SJCRH30 (cell line): ENCODE measurements at regions not wholly inside any gene's neighbourhood (a gene's known extent, or its start where the extent isn't known, plus 50 kb on each side); places are given as distances from the start of the nearest gene placed in this dataset.
A peak's percentile ranks its signal among the peaks of the same experiment; 100 is the strongest.

ENCODE experiments used
- DNase-seq, 2 experiments: peaks; one replicate each; pipeline ENCODE4 v3.0.0-alpha.2; 2015 to 2020
- H3K27ac ChIP-seq: fragments of 250-450 bp; sonication (Bioruptor Pico); 2 replicates; pipeline ENCODE4 v1.5.1; 2020; ENCODE audit warnings: mild to moderate bottlenecking, moderate library complexity
- H3K27me3 ChIP-seq: fragments of 250-450 bp; sonication (Bioruptor Pico); 2 replicates; pipeline ENCODE4 v1.5.1; 2020; ENCODE audit warnings: mild to moderate bottlenecking, moderate library complexity
- H3K36me3 ChIP-seq: fragments of 250-450 bp; sonication (Bioruptor Pico); 2 replicates; pipeline ENCODE4 v1.5.1; 2020; ENCODE audit warnings: mild to moderate bottlenecking, moderate library complexity
- H3K4me1 ChIP-seq: fragments of 250-450 bp; sonication (Bioruptor Pico); 2 replicates; pipeline ENCODE4 v1.5.1; 2020; ENCODE audit warnings: mild to moderate bottlenecking, moderate library complexity
- H3K4me3 ChIP-seq: fragments of 250-450 bp; sonication (Bioruptor Pico); 2 replicates; pipeline ENCODE4 v1.5.1; 2020; ENCODE audit warnings: mild to moderate bottlenecking, moderate library complexity
- H3K9me3 ChIP-seq: fragments of 250-450 bp; sonication (Bioruptor Pico); replicated peaks from 2 replicates; pipeline ENCODE4 v1.5.1; 2020; ENCODE audit warnings: mild to moderate bottlenecking, moderate library complexity

DNA sequence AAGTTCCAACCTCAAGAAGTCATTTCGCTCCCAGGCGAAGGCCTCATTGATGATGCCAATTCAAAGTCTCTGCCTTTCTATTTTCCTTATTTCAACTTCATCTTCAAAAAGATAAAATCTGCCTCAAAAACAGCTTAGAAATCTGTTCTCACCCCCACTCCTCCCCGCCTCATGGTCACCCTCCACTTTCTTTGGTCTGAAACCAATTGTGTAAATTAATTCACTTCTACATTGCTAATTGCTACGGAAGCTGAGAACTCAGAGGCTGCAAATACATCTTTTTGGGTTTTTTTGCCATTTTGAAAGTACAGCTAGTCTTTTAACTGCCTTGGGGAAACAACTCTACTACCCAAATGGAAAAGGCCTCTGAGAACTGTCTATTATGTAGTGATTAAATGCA is 350.0 kb upstream of the SLC24A2 start:
- DNase-seq: no peak
- H3K4me1 ChIP-seq: no peaks in the 10 kb centered on the region; the same call in 1 of the 2 replicates
- H3K27me3 ChIP-seq: no peaks in the 10 kb centered on the region
- no peaks in the 10 kb centered on the region for H3K9me3 ChIP-seq
- H3K36me3 ChIP-seq: no peaks in the 10 kb centered on the region
- H3K4me3 ChIP-seq: no peak overlapping the region
- H3K27ac ChIP-seq: no peak overlapping the region

GRCh38 chr9:20138116-20138515 is 349.3 kb upstream of the SLC24A2 start:
- no peak for DNase-seq
- H3K27me3 ChIP-seq: no peaks in the 10 kb centered on the region
- H3K4me1 ChIP-seq: no peaks in the 10 kb centered on the region; the same call in 1 of the 2 replicates

DNA sequence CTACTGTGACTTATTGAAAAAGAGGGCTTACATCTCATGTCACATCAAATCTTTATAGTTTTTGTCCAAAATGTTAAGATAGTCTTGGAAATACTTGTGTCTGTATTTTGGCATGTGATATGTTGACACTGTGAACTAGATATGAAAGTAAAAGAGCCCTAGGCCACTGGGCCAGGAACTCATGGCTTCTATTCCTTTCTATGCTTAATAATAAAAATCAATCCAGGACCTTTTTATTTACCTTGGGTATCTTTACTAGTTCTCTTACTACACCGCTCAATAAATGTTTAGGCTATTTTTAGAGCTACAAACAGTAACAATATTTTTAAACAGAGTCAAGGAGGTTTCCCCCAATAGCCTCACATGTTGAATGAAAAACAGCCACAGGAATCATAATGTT is 348.6 kb upstream of the SLC24A2 start:
- H3K4me1 ChIP-seq: no peaks in the 10 kb centered on the region; the same call in 1 of the 2 replicates
- no peaks in the 10 kb centered on the region for H3K9me3 ChIP-seq
- H3K4me3 ChIP-seq: no peak overlapping the region
- H3K27me3 ChIP-seq: no peaks in the 10 kb centered on the region
- H3K27ac ChIP-seq: no peak overlapping the region
- no peak for DNase-seq
- H3K36me3 ChIP-seq: no peaks in the 10 kb centered on the region

More at GRCh38 chr9:20138116-20138515, 349.3 kb upstream of the SLC24A2 start:
- no peaks in the 10 kb centered on the region for H3K36me3 ChIP-seq
- H3K4me3 ChIP-seq: no peak overlapping the region
- H3K9me3 ChIP-seq: no peaks in the 10 kb centered on the region
- H3K27ac ChIP-seq: no peak overlapping the region

DNA sequence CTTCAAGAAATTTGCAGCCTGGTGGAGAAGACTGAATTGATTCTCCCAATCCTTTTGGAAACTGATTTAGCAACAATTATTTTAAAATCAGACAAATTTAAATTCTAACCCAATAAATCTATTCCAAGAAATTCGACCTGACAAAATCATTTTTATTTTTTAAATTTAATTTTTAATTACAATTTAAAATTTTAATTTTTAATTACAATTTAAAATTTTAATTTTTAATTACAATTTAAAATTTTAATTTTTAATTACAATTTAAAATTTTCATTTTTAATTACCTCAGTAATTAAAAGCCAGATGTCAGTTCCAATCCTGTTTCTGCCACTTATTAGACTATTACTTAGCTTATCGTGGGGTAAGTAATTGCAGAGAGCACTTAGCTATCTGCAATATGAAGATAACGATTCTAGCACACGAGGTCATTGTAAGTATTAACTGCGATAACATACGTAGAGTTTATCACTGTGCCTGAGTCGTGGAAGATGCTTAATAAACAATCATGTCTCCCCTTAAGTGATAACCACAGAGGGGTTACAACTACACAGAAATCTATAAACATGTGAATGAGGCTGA is 346.4 kb upstream of the SLC24A2 start:
- Histone ChIP-seq H3K36me3 (no peaks in the 10 kb centered on the region), H3K27ac (no peak overlapping the region), H3K27me3 (no peaks in the 10 kb centered on the region), H3K9me3 (no peaks in the 10 kb centered on the region), H3K4me3 (no peak overlapping the region), H3K4me1 (no peaks in the 10 kb centered on the region)
- DNase-seq: no peak

GRCh38 chr9:20125727-20126126 is 336.9 kb upstream of the SLC24A2 start:
- peak in 1 of 2 experiments; percentile 2 for DNase-seq
- Histone ChIP-seq H3K27me3 (no peaks in the 10 kb centered on the region), H3K4me3 (no peak overlapping the region), H3K9me3 (no peaks in the 10 kb centered on the region), H3K4me1 (no peaks in the 10 kb centered on the region), H3K27ac (no peak overlapping the region), H3K36me3 (no peaks in the 10 kb centered on the region)

GRCh38 chr9:20119566-20119965 is 330.7 kb upstream of the SLC24A2 start:
- no peaks in the 10 kb centered on the region for H3K27me3 ChIP-seq
- H3K36me3 ChIP-seq: no peaks in the 10 kb centered on the region
- H3K27ac ChIP-seq: no peak overlapping the region
- no peaks in the 10 kb centered on the region for H3K4me1 ChIP-seq
- no peak for DNase-seq
- H3K9me3 ChIP-seq: no peaks in the 10 kb centered on the region
- no peak overlapping the region for H3K4me3 ChIP-seq

DNA sequence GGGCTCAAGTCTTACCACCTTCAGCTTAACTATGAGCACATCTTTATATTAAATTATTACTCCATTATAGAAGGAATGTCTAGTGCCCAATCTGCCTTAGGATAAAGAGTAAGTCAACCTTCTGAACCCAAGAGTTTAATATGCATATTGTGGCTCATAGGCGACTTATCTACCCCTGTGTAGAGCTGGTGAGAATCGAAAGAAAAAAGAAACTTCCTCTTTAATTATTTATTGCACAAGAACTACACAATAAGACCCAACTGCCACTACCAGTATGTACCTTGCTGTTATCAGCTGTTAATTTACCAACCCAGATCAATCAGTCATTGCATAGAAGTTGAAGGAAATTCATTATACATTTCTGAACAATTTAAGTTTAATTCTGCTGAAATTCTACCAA is 329.1 kb upstream of the SLC24A2 start:
- Histone ChIP-seq H3K4me1 (no peaks in the 10 kb centered on the region), H3K4me3 (no peak overlapping the region), H3K36me3 (no peaks in the 10 kb centered on the region), H3K27me3 (no peaks in the 10 kb centered on the region), H3K9me3 (no peaks in the 10 kb centered on the region), H3K27ac (no peak overlapping the region)
- no peak for DNase-seq

GRCh38 chr9:20117482-20117881 is 328.6 kb upstream of the SLC24A2 start:
- H3K4me1 ChIP-seq: no peaks in the 10 kb centered on the region
- no peaks in the 10 kb centered on the region for H3K9me3 ChIP-seq
- DNase-seq: no peak
- H3K27me3 ChIP-seq: no peaks in the 10 kb centered on the region
- no peaks in the 10 kb centered on the region for H3K36me3 ChIP-seq
- no peak overlapping the region for H3K4me3 ChIP-seq
- no peak overlapping the region for H3K27ac ChIP-seq

GRCh38 chr9:20114974-20115373 is 326.1 kb upstream of the SLC24A2 start:
- H3K27me3 ChIP-seq: no peaks in the 10 kb centered on the region

GRCh38 chr9:20112205-20112783 is 323.5 kb upstream of the SLC24A2 start:
- H3K9me3 ChIP-seq: no peaks in the 10 kb centered on the region
- H3K4me3 ChIP-seq: no peak overlapping the region

More at GRCh38 chr9:20114974-20115373, 326.1 kb upstream of the SLC24A2 start:
- Histone ChIP-seq H3K36me3 (no peaks in the 10 kb centered on the region), H3K27ac (no peak overlapping the region), H3K4me1 (no peaks in the 10 kb centered on the region), H3K4me3 (no peak overlapping the region), H3K9me3 (no peaks in the 10 kb centered on the region)
- DNase-seq: no peak

GRCh38 chr9:20111173-20111843 is 322.5 kb upstream of the SLC24A2 start:
- Histone ChIP-seq H3K27ac (no peak overlapping the region), H3K4me1 (no peaks in the 10 kb centered on the region), H3K36me3 (no peaks in the 10 kb centered on the region), H3K9me3 (no peaks in the 10 kb centered on the region), H3K27me3 (no peaks in the 10 kb centered on the region), H3K4me3 (no peak overlapping the region)
- no peak for DNase-seq

More at GRCh38 chr9:20112205-20112783, 323.5 kb upstream of the SLC24A2 start:
- Histone ChIP-seq H3K27ac (no peak overlapping the region), H3K36me3 (no peaks in the 10 kb centered on the region), H3K4me1 (no peaks in the 10 kb centered on the region), H3K27me3 (no peaks in the 10 kb centered on the region)
- no peak for DNase-seq

DNA sequence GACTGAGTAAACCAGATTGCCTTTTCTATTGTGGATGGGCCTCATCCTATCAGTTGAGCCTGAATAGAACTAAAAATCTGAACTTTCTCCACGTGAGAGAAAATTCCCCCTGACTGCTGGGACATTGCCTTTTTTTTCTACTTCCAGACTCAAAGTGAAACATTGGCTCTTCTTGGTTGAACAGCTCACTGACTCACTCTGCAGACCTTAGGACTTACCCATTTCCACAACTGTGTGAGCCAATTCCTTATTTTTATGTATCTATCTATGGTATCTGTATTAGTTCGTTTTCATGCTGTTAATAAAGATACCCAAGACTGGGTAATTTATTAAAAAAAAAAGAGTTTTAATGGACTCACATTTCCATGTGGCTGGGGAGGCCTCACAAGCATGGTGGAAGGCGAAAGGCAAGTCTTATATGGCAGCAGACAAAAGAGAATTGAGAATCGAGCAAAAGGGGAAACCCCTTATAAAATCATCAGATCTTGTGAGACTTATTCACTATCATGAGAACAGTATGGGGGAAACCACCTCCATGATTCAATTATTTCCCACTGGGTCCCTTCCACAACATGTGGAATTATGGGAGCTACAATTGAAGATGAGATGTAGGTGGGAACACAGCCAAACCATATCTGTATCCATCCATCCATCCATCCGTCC is 306.7 kb upstream of the SLC24A2 start:
- no peaks in the 10 kb centered on the region for H3K9me3 ChIP-seq
- H3K36me3 ChIP-seq: no peaks in the 10 kb centered on the region
- H3K4me3 ChIP-seq: no peak overlapping the region
- H3K27me3 ChIP-seq: no peaks in the 10 kb centered on the region
- DNase-seq: no peak
- no peaks in the 10 kb centered on the region for H3K4me1 ChIP-seq
- H3K27ac ChIP-seq: no peak overlapping the region

DNA sequence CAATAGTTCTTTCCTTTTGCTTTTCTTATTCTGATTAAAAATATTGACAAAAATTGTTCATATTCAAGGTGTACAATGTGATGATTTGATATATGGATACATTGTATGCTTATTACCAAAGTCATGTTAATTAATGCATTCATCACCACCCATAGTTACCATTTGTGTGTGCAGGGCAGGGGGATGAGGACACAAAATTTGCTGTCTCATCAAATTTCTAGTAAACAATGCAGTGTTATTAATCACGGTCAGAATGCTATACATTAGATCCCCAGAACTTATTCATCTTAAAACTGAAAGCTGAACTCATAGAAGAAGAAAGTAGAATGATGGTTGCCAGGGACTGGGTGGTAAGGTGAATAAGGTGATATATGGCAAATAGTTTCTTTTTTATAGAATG is 303.7 kb upstream of the SLC24A2 start:
- no peak for DNase-seq
- H3K27ac ChIP-seq: no peak overlapping the region
- H3K36me3 ChIP-seq: no peaks in the 10 kb centered on the region
- no peaks in the 10 kb centered on the region for H3K27me3 ChIP-seq
- no peaks in the 10 kb centered on the region for H3K9me3 ChIP-seq
- H3K4me3 ChIP-seq: no peak overlapping the region
- no peaks in the 10 kb centered on the region for H3K4me1 ChIP-seq

DNA sequence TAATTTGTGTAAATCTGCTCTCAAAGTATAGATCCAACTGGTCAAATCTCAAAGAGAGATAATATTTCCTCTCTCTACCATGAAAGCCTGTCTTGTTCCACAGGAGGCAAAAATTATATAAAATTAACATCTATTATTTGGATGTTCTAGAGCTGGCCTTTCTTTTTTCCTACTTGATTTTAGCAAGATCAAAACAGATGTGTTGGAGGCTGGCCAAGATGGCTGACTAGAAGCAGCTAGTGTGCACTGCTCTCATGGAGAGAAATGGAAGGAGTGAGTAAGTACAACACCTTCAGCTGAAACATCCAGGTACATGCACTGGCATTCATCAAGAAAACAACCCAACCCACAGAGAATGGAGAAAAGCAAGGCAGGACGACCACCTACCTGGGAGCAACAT is 298.6 kb upstream of the SLC24A2 start:
- Histone ChIP-seq H3K27ac (no peak overlapping the region), H3K27me3 (no peaks in the 10 kb centered on the region; the same call in 1 of the 2 replicates), H3K4me1 (no peaks in the 10 kb centered on the region), H3K4me3 (no peak overlapping the region), H3K9me3 (no peaks in the 10 kb centered on the region), H3K36me3 (no peaks in the 10 kb centered on the region)
- DNase-seq: no peak

DNA sequence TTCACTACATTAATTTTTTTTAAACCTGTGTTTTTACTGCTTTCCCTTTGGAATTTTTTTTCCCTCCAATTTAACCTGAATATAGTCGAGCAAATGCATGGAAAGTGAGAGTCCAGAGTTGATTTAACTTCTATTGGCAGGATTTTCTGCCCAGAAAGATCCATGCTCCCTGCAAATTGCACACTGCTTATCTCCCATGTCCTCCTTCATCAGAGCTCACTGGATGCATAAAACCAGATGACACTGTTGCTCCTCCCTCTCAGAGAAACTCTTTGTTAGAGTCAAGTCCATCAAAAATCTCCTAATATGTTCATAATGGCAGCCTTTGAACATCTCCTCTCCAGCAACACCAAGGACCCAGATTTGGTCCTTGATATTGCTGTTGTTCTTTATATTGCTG is 297.0 kb upstream of the SLC24A2 start:
- no peak for DNase-seq
- H3K27ac ChIP-seq: no peak overlapping the region
- no peaks in the 10 kb centered on the region; the same call in 1 of the 2 replicates for H3K27me3 ChIP-seq
- no peak overlapping the region for H3K4me3 ChIP-seq
- no peaks in the 10 kb centered on the region for H3K9me3 ChIP-seq
- no peaks in the 10 kb centered on the region for H3K36me3 ChIP-seq
- no peaks in the 10 kb centered on the region for H3K4me1 ChIP-seq
